LNCaP clone FGC (cell line): ENCODE measurements at regions not wholly inside any gene's neighbourhood (a gene's known extent, or its start where the extent isn't known, plus 50 kb on each side); places are given as distances from the start of the nearest gene placed in this dataset.

Experiments used
- DNase-seq: peaks from one replicate; pipeline ENCODE4 v3.0.0-alpha.2; 2011; ENCODE audit warnings: low read depth
- H3K4me3 ChIP-seq: 2 replicates; pipeline ENCODE4 v1.5.1; 2011; ENCODE audit warnings: mild to moderate bottlenecking, low read depth, low read length, control low read depth
- TF ChIP-seq, protein P1 (sequence below): IDR thresholded peaks from 2 replicates; pipeline ENCODE4 v1.5.1; 2012; ENCODE audit warnings: mild to moderate bottlenecking; ENCODE audit not compliant: control insufficient read depth, insufficient read depth; ENCODE audit errors: extremely low read depth

- H3K4me3 ChIP-seq = no peak overlapping the region
- TF ChIP-seq, protein P1, sequence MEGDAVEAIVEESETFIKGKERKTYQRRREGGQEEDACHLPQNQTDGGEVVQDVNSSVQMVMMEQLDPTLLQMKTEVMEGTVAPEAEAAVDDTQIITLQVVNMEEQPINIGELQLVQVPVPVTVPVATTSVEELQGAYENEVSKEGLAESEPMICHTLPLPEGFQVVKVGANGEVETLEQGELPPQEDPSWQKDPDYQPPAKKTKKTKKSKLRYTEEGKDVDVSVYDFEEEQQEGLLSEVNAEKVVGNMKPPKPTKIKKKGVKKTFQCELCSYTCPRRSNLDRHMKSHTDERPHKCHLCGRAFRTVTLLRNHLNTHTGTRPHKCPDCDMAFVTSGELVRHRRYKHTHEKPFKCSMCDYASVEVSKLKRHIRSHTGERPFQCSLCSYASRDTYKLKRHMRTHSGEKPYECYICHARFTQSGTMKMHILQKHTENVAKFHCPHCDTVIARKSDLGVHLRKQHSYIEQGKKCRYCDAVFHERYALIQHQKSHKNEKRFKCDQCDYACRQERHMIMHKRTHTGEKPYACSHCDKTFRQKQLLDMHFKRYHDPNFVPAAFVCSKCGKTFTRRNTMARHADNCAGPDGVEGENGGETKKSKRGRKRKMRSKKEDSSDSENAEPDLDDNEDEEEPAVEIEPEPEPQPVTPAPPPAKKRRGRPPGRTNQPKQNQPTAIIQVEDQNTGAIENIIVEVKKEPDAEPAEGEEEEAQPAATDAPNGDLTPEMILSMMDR = no peak
- DNase-seq = no peak
Observed at GRCh38 chr1:231099996-231100767, 60.1 kb upstream of the FAM89A start.

DNA sequence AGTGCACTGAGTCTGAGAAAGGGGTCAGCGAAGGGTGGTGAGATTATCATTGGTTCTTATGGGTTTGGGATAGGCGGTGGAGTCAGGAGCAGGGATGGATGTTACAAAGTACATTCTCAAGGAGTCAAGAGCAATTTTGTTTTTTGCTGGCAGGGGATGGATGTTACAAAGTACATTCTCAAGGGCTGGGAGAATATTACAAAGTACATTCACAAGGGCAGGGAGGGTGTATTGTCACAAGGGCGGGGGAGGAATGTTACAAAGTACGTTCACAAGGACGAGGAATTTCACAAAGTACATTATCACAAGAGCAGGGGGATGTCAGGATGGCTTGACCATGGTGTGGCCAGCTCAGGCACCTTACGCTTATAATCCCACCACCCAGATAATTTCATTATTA is 59.3 kb upstream of the FAM89A start:
- no peak for DNase-seq
- no peak overlapping the region for H3K4me3 ChIP-seq
- TF ChIP-seq, protein P1 = no peak

DNA sequence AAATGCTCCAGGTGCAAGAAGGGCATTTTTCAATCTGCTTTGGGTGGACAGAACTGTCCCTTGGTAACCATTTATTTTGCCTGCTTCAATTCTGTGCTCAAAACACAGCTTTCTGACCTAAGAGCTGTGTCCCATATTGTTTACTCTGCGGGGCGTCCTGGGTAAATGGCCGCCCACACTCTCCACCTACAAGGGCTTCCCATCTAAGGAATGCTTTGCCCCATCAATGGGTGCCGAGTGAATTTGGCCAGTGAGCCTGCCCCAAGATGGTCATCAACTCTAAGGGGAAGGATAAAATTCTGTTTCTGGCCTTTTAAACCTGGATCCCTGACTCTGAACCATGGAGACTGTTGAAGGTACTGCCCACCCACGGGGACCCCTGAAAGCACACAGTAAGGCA is 55.5 kb upstream of the FAM89A start:
- TF ChIP-seq, protein P1 = no peak
- H3K4me3 ChIP-seq = no peak overlapping the region
- no peak for DNase-seq

DNA sequence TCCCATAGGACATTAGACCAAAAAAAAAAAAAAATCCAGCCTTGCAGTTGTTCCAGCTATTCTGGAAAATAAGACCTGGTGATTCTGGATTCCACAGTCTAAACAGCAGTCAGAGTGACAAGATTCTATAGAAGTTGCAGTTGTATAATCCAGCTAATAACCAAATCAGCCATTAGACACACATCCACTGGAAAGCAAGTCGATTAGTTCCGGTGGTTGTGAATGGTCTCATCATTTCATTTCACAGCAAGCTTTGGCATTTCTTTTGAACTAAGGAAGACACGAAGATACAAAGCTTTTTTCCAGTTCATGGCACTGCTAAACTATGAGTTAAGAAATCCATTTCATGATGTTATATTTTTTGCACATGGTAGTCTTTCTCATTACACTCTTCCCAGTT is 54.4 kb upstream of the FAM89A start:
- H3K4me3 ChIP-seq = no peak overlapping the region
- DNase-seq = no peak
- TF ChIP-seq, protein P1 = no peak

GRCh38 chr1:231093156-231093922 is 53.3 kb upstream of the FAM89A start:
- H3K4me3 ChIP-seq = no peak overlapping the region
- TF ChIP-seq, protein P1 = no peak
- DNase-seq = no peak

- DNase-seq = no peak
Observed at GRCh38 chr1:231092380-231092779, 52.3 kb upstream of the FAM89A start.

More at GRCh38 chr1:231092380-231092779, 52.3 kb upstream of the FAM89A start:
- H3K4me3 ChIP-seq = no peak overlapping the region
- TF ChIP-seq, protein P1 = no peak
